HCT116 (cell line): ENCODE measurements at regions not wholly inside any gene's neighbourhood (a gene's known extent, or its start where the extent isn't known, plus 50 kb on each side); places are given as distances from the start of the nearest gene placed in this dataset.

Source experiments
- ATAC-seq: fragments of 200-7000 bp; cut with Tn5 transposase; 2 replicates; pipeline ENCODE4 v1.9.1; 2020; ENCODE audit warnings: mild to moderate bottlenecking, moderate library complexity
- BruUV-seq: library from RNA; stranded (reverse); fragments of 400-500 nt; replicated peaks from 2 replicates; lab custom pipeline; 2021; lab: Mats Ljungman, UMichigan
- CTCF ChIA-PET: fragments of 300-600 bp; sonication (Branson Sonifier 250); formaldehyde crosslinking; loops from one replicate; lab custom pipeline; 2021; ENCODE audit warnings: antibody characterized with exemption; lab: Charles Lee
- POLR2A ChIA-PET: fragments of 300-600, 350-600 bp; sonication (Branson Sonifier 250); formaldehyde crosslinking; loops from one replicate; lab custom pipeline; 2021; ENCODE audit warnings: antibody characterized with exemption; lab: Charles Lee
- RAD21 ChIA-PET, 2 experiments: fragments of 300-600 bp; sonication (Branson Sonifier 250); formaldehyde crosslinking; loops; one replicate each; lab custom pipeline; 2023; ENCODE audit warnings: low total read pairs in 2 of 2; ENCODE audit not compliant: uncharacterized antibody in 2 of 2, unreplicated experiment in 2 of 2, low non-redundant PET in 1 of 2; lab: Charles Lee
- DNase-seq: peaks from one replicate; pipeline ENCODE4 v3.0.0-alpha.2; 2010; ENCODE audit warnings: low read depth, low spot score
- H2AFZ ChIP-seq: fragments of 200-600 bp; shearing (Covaris generic), sonication (generic); 2 replicates; pipeline ENCODE4 v1.6.1; 2017; ENCODE audit warnings: low read depth, mixed run types, mixed read lengths, antibody characterized with exemption, low read length; ENCODE audit not compliant: poor library complexity, severe bottlenecking
- H3K27ac ChIP-seq: 2 replicates; pipeline ENCODE4 v1.5.1; 2012; ENCODE audit warnings: low read depth, low read length
- H3K27me3 ChIP-seq: fragments of 200-600 bp; sonication (generic); 2 replicates; pipeline ENCODE4 v1.6.1; 2016; ENCODE audit warnings: mixed run types, low read length, mixed read lengths; ENCODE audit not compliant: insufficient read depth
- H3K36me3 ChIP-seq, 2 experiments: fragments of 200-500 bp in 1 of 2; fragments of 200-600 bp in 1 of 2; sonication (Bioruptor generic) in 1 of 2; sonication (generic) in 1 of 2; 2 replicates each; pipeline versions ENCODE4 v1.5.1 to v1.6.1; 2014 to 2016; ENCODE audit warnings: low read length in 2 of 2, inconsistent platforms in 1 of 2, mixed read lengths in 1 of 2, mixed run types in 1 of 2; ENCODE audit not compliant: insufficient read depth in 2 of 2, control insufficient read depth in 1 of 2
- H3K4me1 ChIP-seq, 2 experiments: fragments of 200-600 bp in 1 of 2; sonication (generic) in 1 of 2; 2 replicates each; pipeline versions ENCODE4 v1.5.1 to v1.6.1; 2012 to 2017; ENCODE audit warnings: low read length in 2 of 2, inconsistent platforms in 1 of 2, mild to moderate bottlenecking in 1 of 2, mixed read lengths in 1 of 2, mixed run types in 1 of 2, moderate library complexity in 1 of 2; ENCODE audit not compliant: insufficient read depth in 2 of 2, control insufficient read depth in 1 of 2
- H3K4me2 ChIP-seq: fragments of 200-600 bp; sonication (generic); 2 replicates; pipeline ENCODE4 v1.6.1; 2017; ENCODE audit warnings: mixed run types, low read length, mixed read lengths
- H3K4me3 ChIP-seq, 2 experiments: fragments of 200-600 bp in 1 of 2; sonication (generic) in 1 of 2; replicated peaks in 1 of 2; 2 replicates each; pipeline ENCODE4 v1.5.1; 2011 to 2016; ENCODE audit warnings: low read length in 2 of 2, control low read depth in 1 of 2, low read depth in 1 of 2, mild to moderate bottlenecking in 1 of 2, mixed read lengths in 1 of 2, mixed run types in 1 of 2
- H3K79me2 ChIP-seq: fragments of 200-600 bp; sonication (generic); 2 replicates; pipeline ENCODE4 v1.6.1; 2017; ENCODE audit warnings: mild to moderate bottlenecking, mixed run types, low read length, moderate library complexity, mixed read lengths; ENCODE audit not compliant: insufficient read depth
- H3K9ac ChIP-seq: fragments of 200-600 bp; sonication (generic); 2 replicates; pipeline ENCODE4 v1.6.1; 2016; ENCODE audit warnings: low read length, mixed read lengths
- H3K9me2 ChIP-seq: fragments of 200-600 bp; sonication (generic), shearing (Covaris generic); 2 replicates; pipeline ENCODE4 v1.6.1; 2017; ENCODE audit warnings: mixed run types, mild to moderate bottlenecking, moderate library complexity; ENCODE audit not compliant: insufficient read depth
- H3K9me3 ChIP-seq, 2 experiments: fragments of 200-500 bp in 1 of 2; fragments of 200-600 bp in 1 of 2; sonication (Bioruptor generic) in 1 of 2; sonication (generic) in 1 of 2; 2 replicates each; pipeline ENCODE4 v1.6.1; 2014 to 2017; ENCODE audit warnings: low read length in 2 of 2, mixed read lengths in 2 of 2, inconsistent platforms in 1 of 2, low read depth in 1 of 2, mild to moderate bottlenecking in 1 of 2, mixed run types in 1 of 2, moderate library complexity in 1 of 2; ENCODE audit not compliant: control insufficient read depth in 1 of 2, insufficient read depth in 1 of 2
- H4K20me1 ChIP-seq: fragments of 200-600 bp; sonication (generic), shearing (Covaris generic); 2 replicates; pipeline ENCODE4 v1.6.1; 2017; ENCODE audit warnings: mixed run types, mild to moderate bottlenecking, moderate library complexity; ENCODE audit not compliant: insufficient read depth
- ATF3 ChIP-seq: IDR thresholded peaks from 2 replicates; pipeline ENCODE4 v1.6.1; 2012
- EGR1 ChIP-seq: IDR thresholded peaks from 2 replicates; pipeline ENCODE4 v1.6.1; 2012; ENCODE audit warnings: low read depth
- ELF1 ChIP-seq: IDR thresholded peaks from 2 replicates; pipeline ENCODE4 v1.6.1; 2012; ENCODE audit warnings: low read depth, borderline replicate concordance
- EZH2 ChIP-seq: fragments of 200-600 bp; sonication (generic); IDR thresholded peaks from 2 replicates; pipeline ENCODE4 v1.6.1; 2017; ENCODE audit warnings: antibody characterized with exemption, mixed run types
- JUND ChIP-seq: IDR thresholded peaks from 2 replicates; pipeline ENCODE4 v1.6.1; 2012
- POLR2A ChIP-seq: IDR thresholded peaks from 2 replicates; pipeline ENCODE4 v1.7.0; 2011; ENCODE audit warnings: borderline replicate concordance; ENCODE audit not compliant: insufficient read depth, insufficient read length; ENCODE audit errors: extremely low read depth
- SIN3A ChIP-seq: IDR thresholded peaks from 2 replicates; pipeline ENCODE4 v1.6.1; 2012; ENCODE audit warnings: low read depth
- SRF ChIP-seq: IDR thresholded peaks from 2 replicates; pipeline ENCODE4 v1.6.1; 2012; ENCODE audit warnings: low read depth
- TCF7L2 ChIP-seq: IDR thresholded peaks from 2 replicates; pipeline ENCODE4 v1.7.0; 2011; ENCODE audit warnings: borderline replicate concordance, inconsistent platforms; ENCODE audit not compliant: insufficient read depth, insufficient read length; ENCODE audit errors: extremely low read depth
- intact Hi-C: fragments of 100-400 bp; cut with micrococcal nuclease; formaldehyde crosslinking; loops from 2 replicates; pipeline ENCODE4 v1.10.0; 2022
- TF ChIP-seq, protein P1 (sequence below): IDR thresholded peaks from 2 replicates; pipeline ENCODE4 v1.6.1; 2012
- TF ChIP-seq, protein P2 (sequence below): IDR thresholded peaks from 2 replicates; pipeline ENCODE4 v1.6.1; 2012; ENCODE audit warnings: low read depth

DNA sequence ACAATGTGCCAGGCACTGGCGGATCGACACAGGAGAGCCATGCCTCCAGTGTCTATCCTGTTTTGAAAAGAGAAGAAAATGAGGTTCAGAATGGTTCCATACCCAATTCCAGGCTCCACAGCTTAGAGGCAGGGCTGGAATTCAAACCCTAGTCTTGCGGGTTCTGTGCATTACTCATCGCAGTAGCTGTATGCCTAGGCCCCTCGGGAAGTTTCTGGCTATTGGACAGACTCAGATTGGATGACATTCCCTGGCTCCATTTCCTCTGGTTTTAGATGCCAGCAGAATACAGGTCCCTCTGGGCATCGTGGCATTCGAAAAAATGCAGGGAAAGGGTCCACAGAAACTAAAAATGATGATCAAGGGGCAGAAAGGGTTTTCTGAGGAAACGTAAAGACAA lies 184.7 kb downstream of the COPRS start:
- no TSS peak for BruUV-seq
- Histone ChIP-seq H3K79me2 (no peaks in the 10 kb centered on the region), H3K4me2 (peak overlapping the region; percentile 6), H4K20me1 (no peaks in the 10 kb centered on the region), H3K9ac (no peak overlapping the region), H2AFZ (no peak overlapping the region), H3K9me3 (no peaks in the 10 kb centered on the region), H3K36me3 (no peaks in the 10 kb centered on the region), H3K27me3 (no peaks in the 10 kb centered on the region), H3K9me2 (no peaks in the 10 kb centered on the region), H3K4me1 (peaks cover 0 to 16% of the 10 kb centered on the region in 2 experiments; a peak in 3 of 4 replicates), H3K27ac (no peak overlapping the region), H3K4me3 (no peak overlapping the region)
- POLR2A ChIA-PET, result no interaction called here
- intact Hi-C loops, result no loop called here
- CTCF ChIA-PET, result no interaction called here
- ATAC-seq (peak; percentile 50; the same call in 1 of the 2 replicates), DNase-seq (no peak)
- TF ChIP-seq EGR1 (no peak), JUND (no peak), SRF (no peak), EZH2 (no peak), ATF3 (no peak), SIN3A (no peak), TCF7L2 (no peak)
- TF ChIP-seq, protein P1, sequence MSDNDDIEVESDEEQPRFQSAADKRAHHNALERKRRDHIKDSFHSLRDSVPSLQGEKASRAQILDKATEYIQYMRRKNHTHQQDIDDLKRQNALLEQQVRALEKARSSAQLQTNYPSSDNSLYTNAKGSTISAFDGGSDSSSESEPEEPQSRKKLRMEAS, result no peak
- RAD21 ChIA-PET, result no interaction called here

GRCh38 chr17:31673076-31673475 lies 186.0 kb downstream of the COPRS start:
- RAD21 ChIA-PET, result no interaction called here
- Histone ChIP-seq H3K9me2 (no peaks in the 10 kb centered on the region), H3K4me2 (no peak overlapping the region), H3K27me3 (no peaks in the 10 kb centered on the region), H3K79me2 (no peaks in the 10 kb centered on the region), H3K4me1 (peaks cover 0 to 16% of the 10 kb centered on the region in 2 experiments; a peak in 3 of 4 replicates), H3K9ac (no peak overlapping the region), H3K9me3 (no peaks in the 10 kb centered on the region), H3K27ac (no peak overlapping the region), H4K20me1 (no peaks in the 10 kb centered on the region), H3K4me3 (no peak overlapping the region), H3K36me3 (no peaks in the 10 kb centered on the region), H2AFZ (no peak overlapping the region)
- intact Hi-C loops, result no loop called here
- CTCF ChIA-PET, result no interaction called here
- POLR2A ChIA-PET, result no interaction called here
- ATAC-seq, result no peak
- DNase-seq, result no peak
- TF ChIP-seq ELF1, result no peak
- TF ChIP-seq, protein P2, sequence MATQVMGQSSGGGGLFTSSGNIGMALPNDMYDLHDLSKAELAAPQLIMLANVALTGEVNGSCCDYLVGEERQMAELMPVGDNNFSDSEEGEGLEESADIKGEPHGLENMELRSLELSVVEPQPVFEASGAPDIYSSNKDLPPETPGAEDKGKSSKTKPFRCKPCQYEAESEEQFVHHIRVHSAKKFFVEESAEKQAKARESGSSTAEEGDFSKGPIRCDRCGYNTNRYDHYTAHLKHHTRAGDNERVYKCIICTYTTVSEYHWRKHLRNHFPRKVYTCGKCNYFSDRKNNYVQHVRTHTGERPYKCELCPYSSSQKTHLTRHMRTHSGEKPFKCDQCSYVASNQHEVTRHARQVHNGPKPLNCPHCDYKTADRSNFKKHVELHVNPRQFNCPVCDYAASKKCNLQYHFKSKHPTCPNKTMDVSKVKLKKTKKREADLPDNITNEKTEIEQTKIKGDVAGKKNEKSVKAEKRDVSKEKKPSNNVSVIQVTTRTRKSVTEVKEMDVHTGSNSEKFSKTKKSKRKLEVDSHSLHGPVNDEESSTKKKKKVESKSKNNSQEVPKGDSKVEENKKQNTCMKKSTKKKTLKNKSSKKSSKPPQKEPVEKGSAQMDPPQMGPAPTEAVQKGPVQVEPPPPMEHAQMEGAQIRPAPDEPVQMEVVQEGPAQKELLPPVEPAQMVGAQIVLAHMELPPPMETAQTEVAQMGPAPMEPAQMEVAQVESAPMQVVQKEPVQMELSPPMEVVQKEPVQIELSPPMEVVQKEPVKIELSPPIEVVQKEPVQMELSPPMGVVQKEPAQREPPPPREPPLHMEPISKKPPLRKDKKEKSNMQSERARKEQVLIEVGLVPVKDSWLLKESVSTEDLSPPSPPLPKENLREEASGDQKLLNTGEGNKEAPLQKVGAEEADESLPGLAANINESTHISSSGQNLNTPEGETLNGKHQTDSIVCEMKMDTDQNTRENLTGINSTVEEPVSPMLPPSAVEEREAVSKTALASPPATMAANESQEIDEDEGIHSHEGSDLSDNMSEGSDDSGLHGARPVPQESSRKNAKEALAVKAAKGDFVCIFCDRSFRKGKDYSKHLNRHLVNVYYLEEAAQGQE, result no peak
- no peak for TF ChIP-seq JUND
- TF ChIP-seq POLR2A, result no peak
- no peak for TF ChIP-seq SRF
- no TSS peak for BruUV-seq
